CD4-positive, alpha-beta T cell treated with Interferon alpha-2 for 1 hour (primary cell): ENCODE measurements at regions not wholly inside any gene's neighbourhood (a gene's known extent, or its start where the extent isn't known, plus 50 kb on each side); places are given as distances from the start of the nearest gene placed in this dataset.

Source experiments
- DNase-seq, 2 donors: peaks; one replicate each; pipeline ENCODE4 v3.0.0-alpha.2; 2020 to 2022

- DNase-seq: no peak
Observed at GRCh38 chr6:22003287-22003686, 293.5 kb downstream of the PRL start.

- no peak for DNase-seq
Observed at GRCh38 chr6:22006795-22007194, 290.0 kb downstream of the PRL start.

DNA sequence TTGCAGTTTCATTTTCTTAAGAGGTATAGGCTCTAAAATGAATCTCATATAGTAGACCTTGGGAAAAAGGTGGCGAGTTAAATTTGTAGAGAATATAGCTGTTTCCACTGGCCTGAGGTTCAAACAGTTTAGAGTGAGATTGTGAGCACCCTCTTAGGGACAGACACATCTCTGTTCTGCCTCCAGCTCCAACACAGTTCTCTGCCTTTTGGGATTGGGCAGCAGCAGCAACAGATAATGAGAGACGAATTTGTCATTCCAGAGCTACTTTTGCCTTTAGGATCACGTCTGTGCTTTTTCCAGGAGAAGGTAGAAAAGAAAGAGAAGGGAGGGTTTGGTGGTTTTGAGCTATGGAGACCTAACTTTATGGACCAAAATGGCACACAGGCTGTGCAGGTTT, 289.4 kb downstream of the PRL start:
- no peak for DNase-seq

GRCh38 chr6:22008248-22008836, 288.5 kb downstream of the PRL start:
- no peak for DNase-seq

- no peak for DNase-seq
Observed at GRCh38 chr6:22010102-22010501, 286.7 kb downstream of the PRL start.

GRCh38 chr6:22015216-22015615, 281.6 kb downstream of the PRL start:
- DNase-seq: no peak

DNA sequence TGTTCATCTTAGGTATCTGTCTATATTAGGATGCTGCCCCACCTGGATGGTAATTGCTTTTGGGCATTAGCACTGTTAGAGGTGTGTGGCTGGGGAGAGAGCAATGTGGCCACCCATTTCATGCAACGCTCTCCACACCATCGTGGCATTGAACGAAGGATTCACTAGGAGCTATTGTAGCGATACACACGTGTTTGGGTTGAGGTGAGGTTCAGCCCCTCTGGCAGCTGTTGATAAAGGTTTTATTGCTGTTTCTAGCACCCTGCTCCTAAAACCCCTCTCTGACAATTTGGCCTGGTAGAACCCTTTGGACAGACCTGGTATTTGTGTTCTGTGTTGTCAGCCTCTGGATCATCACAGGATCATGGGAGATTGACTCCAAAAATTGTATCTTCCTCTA, 280.9 kb downstream of the PRL start:
- no peak for DNase-seq

- DNase-seq: no peak
Observed at GRCh38 chr6:22017272-22017671, 279.6 kb downstream of the PRL start.

DNA sequence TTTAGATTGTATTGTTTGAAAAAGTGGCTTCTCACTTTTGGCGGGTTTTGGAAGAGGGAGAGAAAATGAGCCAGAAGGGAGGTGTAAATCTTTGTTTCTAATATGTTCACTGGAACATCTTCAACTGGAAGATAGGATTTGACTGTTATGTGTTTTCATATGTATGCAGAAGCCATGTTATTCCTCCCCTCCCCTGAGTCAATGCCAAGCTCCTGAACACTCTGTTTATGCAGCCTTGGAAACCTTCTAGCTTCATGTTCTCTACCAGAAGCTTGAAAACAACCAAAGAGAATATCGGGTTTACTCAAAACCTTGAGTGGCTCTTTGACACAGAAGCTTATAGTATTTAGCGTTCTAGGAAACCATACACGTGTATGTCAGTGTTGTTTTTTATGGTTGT, 279.1 kb downstream of the PRL start:
- no peak for DNase-seq

- DNase-seq: no peak
Observed at GRCh38 chr6:22019857-22020256, 277.0 kb downstream of the PRL start.

DNA sequence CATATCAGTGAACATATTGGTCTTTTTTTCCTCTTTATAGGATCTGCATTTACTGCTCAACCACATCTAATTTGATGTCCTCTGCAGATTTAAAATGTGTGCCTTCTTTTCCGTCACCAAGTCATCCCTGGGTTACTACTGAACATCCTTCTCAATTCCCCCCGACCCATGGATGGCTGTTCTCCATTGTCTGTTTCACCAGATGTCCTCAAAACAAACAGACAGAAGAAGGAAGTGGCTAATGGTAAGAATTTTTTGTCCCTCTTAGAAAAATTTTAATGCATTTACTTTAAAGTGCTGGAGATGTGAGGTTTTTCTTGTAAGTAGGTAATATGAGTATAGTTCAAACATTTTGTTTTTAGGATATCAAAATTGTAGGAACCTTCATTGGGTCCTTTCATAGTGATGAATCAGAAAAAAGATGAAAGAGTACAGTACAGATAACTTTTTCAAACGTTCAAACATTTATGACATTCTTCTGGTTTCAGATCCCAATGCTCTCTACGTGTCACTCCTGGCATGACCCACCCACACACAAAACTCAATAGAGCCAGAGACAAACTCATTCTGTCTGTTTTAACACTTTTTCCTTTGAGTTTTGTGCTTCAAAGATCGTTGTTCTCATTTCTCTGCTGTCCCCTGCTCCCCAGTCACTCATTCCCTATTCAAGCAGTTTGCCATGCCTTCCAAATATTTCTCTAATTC, 276.4 kb downstream of the PRL start:
- DNase-seq: no peak

- DNase-seq: no peak
Observed at GRCh38 chr6:22021966-22022365, 274.9 kb downstream of the PRL start.

DNA sequence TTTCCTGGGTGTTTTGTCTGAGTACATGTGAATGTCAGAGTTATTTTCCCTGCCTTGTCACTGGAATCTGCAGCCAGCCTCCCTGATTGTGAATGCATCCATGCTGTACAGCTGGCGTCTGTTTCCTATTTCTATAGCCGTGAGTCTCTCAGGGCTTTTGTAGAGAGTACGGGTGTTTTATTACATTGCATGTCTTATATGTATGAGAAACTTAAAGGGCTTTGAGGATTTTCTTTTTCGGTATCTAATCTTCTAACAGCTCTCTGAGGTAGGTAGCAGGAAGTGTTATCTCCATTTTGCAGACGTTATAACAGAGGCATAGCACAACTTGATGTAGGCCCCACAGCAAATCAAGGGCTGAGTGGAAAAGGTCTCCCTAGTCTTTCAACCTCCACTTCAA, 272.9 kb downstream of the PRL start:
- DNase-seq: no peak

DNA sequence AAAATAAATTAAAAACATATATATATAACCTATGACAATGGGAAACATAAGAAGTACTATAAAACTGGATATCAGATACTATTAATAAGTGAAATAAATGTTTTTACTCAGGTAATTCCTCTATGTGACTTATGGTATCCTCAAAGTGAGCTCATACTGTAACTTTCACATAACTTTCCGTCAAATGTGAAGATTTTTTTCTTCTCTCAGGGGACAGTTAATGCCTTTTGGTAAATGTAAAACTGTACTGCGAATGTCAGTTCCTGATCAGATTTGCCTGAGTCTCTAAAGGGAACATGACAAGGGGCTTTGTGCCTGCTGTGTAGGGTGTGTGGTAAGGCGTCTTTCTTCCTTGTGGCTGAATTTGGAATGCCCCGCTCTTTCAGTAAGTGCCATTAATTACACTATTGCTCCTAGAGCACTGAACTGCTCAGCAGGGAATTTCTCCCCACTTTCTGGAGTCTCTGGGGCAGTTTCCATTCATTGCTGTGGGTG, 271.8 kb downstream of the PRL start:
- DNase-seq: no peak

GRCh38 chr6:22025468-22026163, 271.2 kb downstream of the PRL start:
- no peak for DNase-seq

DNA sequence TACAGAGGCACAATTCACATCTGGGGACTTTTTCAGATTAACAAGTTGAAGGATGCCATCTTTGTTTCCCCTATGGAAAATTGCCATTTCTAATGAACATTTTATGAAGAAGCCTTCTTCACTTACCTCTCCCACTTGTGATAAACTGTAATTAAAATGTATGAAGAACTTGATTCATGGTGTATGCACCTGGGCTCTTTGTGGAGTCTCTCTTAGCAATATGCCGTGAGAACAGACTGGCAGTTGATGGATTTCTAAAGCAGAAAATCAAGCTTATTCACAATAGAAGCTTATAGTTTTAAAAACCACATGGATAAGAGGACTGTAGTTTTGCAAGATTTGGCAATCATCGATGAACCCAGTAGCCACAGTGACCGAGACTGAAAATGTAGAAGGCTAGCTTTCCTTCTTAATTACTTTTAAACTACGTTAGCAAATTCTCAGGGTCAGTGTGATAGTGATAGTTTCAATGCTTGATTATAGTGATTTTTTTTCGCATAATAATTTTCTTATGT, 270.6 kb downstream of the PRL start:
- DNase-seq: no peak

GRCh38 chr6:22027040-22027725, 269.7 kb downstream of the PRL start:
- no peak for DNase-seq

- no peak for DNase-seq
Observed at GRCh38 chr6:22028403-22029090, 268.3 kb downstream of the PRL start.

DNA sequence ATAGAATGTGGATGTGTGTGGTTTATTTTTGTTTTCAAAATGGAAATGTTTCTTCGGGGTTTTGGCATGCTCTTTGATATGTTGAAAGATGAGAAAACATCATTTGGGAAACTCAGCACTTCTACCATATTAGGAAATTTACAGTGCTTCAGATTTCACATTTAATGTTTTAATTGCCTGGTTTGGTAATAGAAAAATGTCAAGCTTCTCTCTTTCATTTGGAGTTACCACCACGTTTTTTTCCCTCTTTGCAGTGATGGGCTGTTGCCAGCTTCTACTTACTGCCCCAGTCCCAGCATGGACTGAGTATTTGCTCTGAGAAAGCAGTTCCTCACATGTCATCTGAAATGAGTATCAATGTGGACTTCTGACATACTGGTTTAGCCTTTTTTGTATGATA, 267.7 kb downstream of the PRL start:
- no peak for DNase-seq

GRCh38 chr6:22030730-22031619, 265.9 kb downstream of the PRL start:
- no peak for DNase-seq

DNA sequence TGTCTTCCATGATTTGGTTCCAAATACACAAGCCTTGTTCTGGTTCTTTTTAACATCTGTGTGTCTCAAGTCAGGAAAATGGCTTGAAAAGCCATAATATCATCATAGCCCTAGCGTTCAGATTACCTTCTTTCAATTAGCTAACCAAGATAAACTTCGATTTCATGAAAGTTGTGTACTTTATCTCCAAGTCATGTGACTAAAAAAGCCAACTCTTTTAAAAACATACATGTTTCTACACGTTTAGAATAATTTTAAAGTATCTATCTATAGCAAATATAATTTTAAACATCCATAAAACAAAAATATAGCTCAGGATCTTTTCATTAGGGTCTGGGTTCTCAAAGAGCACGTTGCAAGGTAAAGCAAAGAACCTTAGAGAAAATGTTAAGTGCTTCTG, 261.1 kb downstream of the PRL start:
- DNase-seq: no peak

- DNase-seq: no peak
Observed at GRCh38 chr6:22036275-22036674, 260.6 kb downstream of the PRL start.
